ENCODE measurements at regions not wholly inside any gene's neighbourhood (a gene's known extent, or its start where the extent isn't known, plus 50 kb on each side); places are given as distances from the start of the nearest gene placed in this dataset.

GRCh38 chr6:121647905-121648304 is 212.5 kb downstream of the GJA1 start:
- H3K9ac ChIP-seq (ENCODE audit: low read depth in 1 of 2, low read length in 2 of 2) = no peak overlapping the region
- DNase-seq (ENCODE audit: low spot score) = no peak
- TF ChIP-seq FOXA2 (IDR thresholded peaks at IDR 0.05) (no peak), CTCF (IDR thresholded peaks at IDR 0.05; ENCODE audit: low read depth, low read length, missing input control) (no peak), TAF1 (conservative IDR thresholded peaks at IDR 0.05) (no peak), JUND (IDR thresholded peaks at IDR 0.05) (no peak), HNF4A (conservative IDR thresholded peaks at IDR 0.05) (no peak), REST (IDR thresholded peaks at IDR 0.05) (no peak), ZBTB33 (IDR thresholded peaks at IDR 0.05) (no peak), RXRA (IDR thresholded peaks at IDR 0.05) (no peak), EGR1 (IDR thresholded peaks at IDR 0.05; ENCODE audit: low read depth in 2 of 2) (no peak), YY1 (IDR thresholded peaks at IDR 0.05) (no peak), GABPA (IDR thresholded peaks at IDR 0.05 in 1 of 2, conservative IDR thresholded peaks at IDR 0.05 in 1 of 2) (no peak), FOXA1 (IDR thresholded peaks at IDR 0.05) (no peak), RAD21 (IDR thresholded peaks at IDR 0.05) (no peak), NR2F2 (IDR thresholded peaks at IDR 0.05) (no peak), SP1 (IDR thresholded peaks at IDR 0.05) (no peak), MAX (IDR thresholded peaks at IDR 0.05) (no peak), ATF3 (IDR thresholded peaks at IDR 0.05) (no peak), HNF4G (IDR thresholded peaks at IDR 0.05) (no peak)

More at GRCh38 chr6:121647905-121648304, 212.5 kb downstream of the GJA1 start:
- H3K36me3 ChIP-seq (ENCODE audit: control insufficient read depth in 4 of 4, insufficient read depth in 3 of 4, low read depth in 1 of 4, low read length in 3 of 4) = no peaks in the 10 kb centered on the region
- H3K4me3 ChIP-seq (ENCODE audit: low read depth in 1 of 3, low read length in 3 of 3) = no peak overlapping the region
- H3K27me3 ChIP-seq (ENCODE audit: control insufficient read depth in 4 of 4, insufficient read depth in 4 of 4, low read length in 3 of 4) = no peaks in the 10 kb centered on the region
- no peaks in the 10 kb centered on the region for H3K4me1 ChIP-seq (ENCODE audit: control insufficient read depth in 4 of 4, insufficient read depth in 4 of 4, low read length in 3 of 4)
- H3K27ac ChIP-seq (ENCODE audit: low read depth in 1 of 2, low read length in 2 of 2) = no peak overlapping the region
- H3K9me3 ChIP-seq (ENCODE audit: control insufficient read depth in 4 of 4, low read length in 3 of 4) = no peaks in the 10 kb centered on the region

All from liver (tissue), 7 donors.